ENCODE measurements at regions not wholly inside any gene's neighbourhood (a gene's known extent, or its start where the extent isn't known, plus 50 kb on each side); places are given as distances from the start of the nearest gene placed in this dataset.

DNA sequence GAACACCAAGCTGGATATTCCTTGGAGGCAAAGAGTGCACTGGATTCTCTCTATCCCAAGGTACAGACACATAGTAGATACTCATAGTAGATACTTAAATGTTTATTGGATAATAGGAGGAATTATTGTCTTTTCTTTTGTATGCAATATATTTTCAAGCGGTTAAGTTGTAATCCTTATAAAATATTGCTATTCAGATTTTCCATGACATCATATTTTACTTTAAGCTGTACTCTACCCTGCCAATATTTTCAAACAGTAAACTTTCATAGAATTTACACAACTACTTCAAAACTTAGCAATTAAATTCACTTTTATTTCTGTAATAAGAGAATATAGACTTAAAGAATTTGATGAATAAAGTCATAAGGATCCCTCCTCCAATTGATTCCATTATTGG lies 546.5 kb upstream of the CAMK1G start:
- Histone ChIP-seq H3K36me3 (ENCODE audit: control insufficient read depth in 5 of 5, insufficient read depth in 5 of 5, low read length in 5 of 5) (no peaks in the 10 kb centered on the region), H3K4me1 (ENCODE audit: control insufficient read depth in 5 of 5, insufficient read depth in 5 of 5, low read length in 5 of 5) (peaks cover 0 to 9% (median 3%) of the 10 kb centered on the region in 5 donors), H3K9me3 (ENCODE audit: control insufficient read depth in 5 of 5, low read length in 5 of 5) (no peaks in the 10 kb centered on the region), H3K27me3 (ENCODE audit: control insufficient read depth in 5 of 5, insufficient read depth in 4 of 5, low read length in 5 of 5) (peaks cover 0 to 7% (median 0%) of the 10 kb centered on the region in 5 donors), H3K9ac (ENCODE audit: low read length in 5 of 5) (no peak overlapping the region), H3K27ac (ENCODE audit: low read depth, low read length) (no peak overlapping the region), H3K4me3 (ENCODE audit: low read depth in 1 of 5, low read length in 5 of 5) (no peak overlapping the region)

DNA sequence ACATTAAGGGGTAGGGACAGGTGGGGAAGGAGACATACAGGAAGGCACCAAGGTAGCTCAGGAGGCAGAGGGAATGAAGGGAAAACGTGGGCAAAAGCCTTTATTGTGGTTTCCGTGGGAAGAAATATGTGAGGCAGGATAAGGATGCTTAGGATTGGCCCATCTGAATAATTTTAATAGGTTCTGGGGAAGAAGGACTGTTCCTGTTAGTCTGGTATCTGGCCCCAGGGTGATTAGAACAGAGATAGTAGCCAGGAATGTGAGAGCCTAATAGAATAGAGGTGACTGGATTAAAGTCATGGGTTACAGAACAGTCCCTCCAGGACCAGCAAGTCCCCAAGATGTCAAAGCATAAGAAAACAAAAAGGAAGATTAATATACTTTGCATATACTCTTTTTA lies 545.2 kb upstream of the CAMK1G start:
- no peaks in the 10 kb centered on the region for H3K36me3 ChIP-seq (ENCODE audit: control insufficient read depth in 5 of 5, insufficient read depth in 5 of 5, low read length in 5 of 5)
- no peak overlapping the region for H3K4me3 ChIP-seq (ENCODE audit: low read depth in 1 of 5, low read length in 5 of 5)
- no peak overlapping the region for H3K9ac ChIP-seq (ENCODE audit: low read length in 5 of 5)
- H3K4me1 ChIP-seq (ENCODE audit: control insufficient read depth in 5 of 5, insufficient read depth in 5 of 5, low read length in 5 of 5): peaks cover 0 to 9% (median 3%) of the 10 kb centered on the region in 5 donors
- no peaks in the 10 kb centered on the region for H3K9me3 ChIP-seq (ENCODE audit: control insufficient read depth in 5 of 5, low read length in 5 of 5)
- H3K27me3 ChIP-seq (ENCODE audit: control insufficient read depth in 5 of 5, insufficient read depth in 4 of 5, low read length in 5 of 5): peaks cover 0 to 2% (median 0%) of the 10 kb centered on the region in 5 donors
- H3K27ac ChIP-seq (ENCODE audit: low read depth, low read length): no peak overlapping the region

- H3K4me1 ChIP-seq (ENCODE audit: control insufficient read depth in 5 of 5, insufficient read depth in 5 of 5, low read length in 5 of 5): peaks cover 0 to 9% (median 3%) of the 10 kb centered on the region in 5 donors
- no peak overlapping the region for H3K9ac ChIP-seq (ENCODE audit: low read length in 5 of 5)
- H3K27ac ChIP-seq (ENCODE audit: low read depth, low read length): no peak overlapping the region
- no peak overlapping the region for H3K4me3 ChIP-seq (ENCODE audit: low read depth in 1 of 5, low read length in 5 of 5)
- peaks cover 0 to 2% (median 0%) of the 10 kb centered on the region in 5 donors for H3K27me3 ChIP-seq (ENCODE audit: control insufficient read depth in 5 of 5, insufficient read depth in 4 of 5, low read length in 5 of 5)
- no peaks in the 10 kb centered on the region for H3K9me3 ChIP-seq (ENCODE audit: control insufficient read depth in 5 of 5, low read length in 5 of 5)
- no peaks in the 10 kb centered on the region for H3K36me3 ChIP-seq (ENCODE audit: control insufficient read depth in 5 of 5, insufficient read depth in 5 of 5, low read length in 5 of 5)
Measured at GRCh38 chr1:209038735-209039134, 544.8 kb upstream of the CAMK1G start.

GRCh38 chr1:209040351-209040750 lies 543.2 kb upstream of the CAMK1G start:
- Histone ChIP-seq H3K4me1 (ENCODE audit: control insufficient read depth in 5 of 5, insufficient read depth in 5 of 5, low read length in 5 of 5) (peaks cover 0 to 9% (median 3%) of the 10 kb centered on the region in 5 donors), H3K9me3 (ENCODE audit: control insufficient read depth in 5 of 5, low read length in 5 of 5) (no peaks in the 10 kb centered on the region), H3K36me3 (ENCODE audit: control insufficient read depth in 5 of 5, insufficient read depth in 5 of 5, low read length in 5 of 5) (no peaks in the 10 kb centered on the region), H3K27me3 (ENCODE audit: control insufficient read depth in 5 of 5, insufficient read depth in 4 of 5, low read length in 5 of 5) (peaks cover 0 to 2% (median 0%) of the 10 kb centered on the region in 5 donors), H3K4me3 (ENCODE audit: low read depth in 1 of 5, low read length in 5 of 5) (no peak overlapping the region), H3K9ac (ENCODE audit: low read length in 5 of 5) (no peak overlapping the region), H3K27ac (ENCODE audit: low read depth, low read length) (no peak overlapping the region)

DNA sequence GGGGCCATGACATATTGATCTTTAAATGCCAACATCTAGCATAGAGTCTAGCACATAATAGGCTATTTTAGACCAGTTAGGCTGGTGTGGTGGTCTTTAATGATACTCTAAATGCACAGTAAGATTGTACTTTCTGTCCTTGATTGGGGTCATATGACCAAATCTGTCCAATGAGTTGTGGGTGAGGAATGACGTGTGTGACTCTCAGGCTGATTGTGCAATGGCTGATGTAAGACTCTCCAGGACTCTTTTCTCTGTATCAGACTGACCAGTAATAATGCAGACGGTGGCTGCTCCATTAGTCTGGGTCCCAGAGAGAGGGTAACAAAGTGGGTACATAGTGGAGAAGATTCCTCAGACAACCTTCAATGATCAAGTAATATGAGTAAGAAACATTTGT lies 541.6 kb upstream of the CAMK1G start:
- Histone ChIP-seq H3K36me3 (ENCODE audit: control insufficient read depth in 5 of 5, insufficient read depth in 5 of 5, low read length in 5 of 5) (no peaks in the 10 kb centered on the region), H3K27ac (ENCODE audit: low read depth, low read length) (no peak overlapping the region), H3K27me3 (ENCODE audit: control insufficient read depth in 5 of 5, insufficient read depth in 4 of 5, low read length in 5 of 5) (peaks cover 0 to 2% (median 0%) of the 10 kb centered on the region in 5 donors), H3K4me3 (ENCODE audit: low read depth in 1 of 5, low read length in 5 of 5) (no peak overlapping the region), H3K9ac (ENCODE audit: low read length in 5 of 5) (no peak overlapping the region), H3K9me3 (ENCODE audit: control insufficient read depth in 5 of 5, low read length in 5 of 5) (no peaks in the 10 kb centered on the region), H3K4me1 (ENCODE audit: control insufficient read depth in 5 of 5, insufficient read depth in 5 of 5, low read length in 5 of 5) (peaks cover 0 to 9% (median 3%) of the 10 kb centered on the region in 5 donors)

DNA sequence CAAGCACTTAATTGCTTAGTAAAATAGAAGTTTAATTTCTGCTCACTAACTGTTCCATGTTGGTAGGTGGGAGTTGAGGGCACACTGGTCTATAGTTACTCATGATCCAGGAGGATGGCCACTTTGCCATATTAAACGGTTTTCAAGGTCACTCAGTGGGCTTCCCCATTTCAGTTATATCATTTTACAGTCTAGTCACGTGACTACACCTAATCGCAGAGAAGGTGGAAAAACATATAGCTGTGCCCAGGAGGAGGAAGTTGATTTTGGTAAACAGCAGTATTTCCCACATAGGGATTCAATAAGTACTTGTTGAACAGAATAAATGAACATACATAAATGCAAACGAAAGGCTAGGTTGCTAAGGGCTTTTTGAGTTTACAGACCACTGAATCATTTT lies 541.1 kb upstream of the CAMK1G start:
- Histone ChIP-seq H3K9ac (ENCODE audit: low read length in 5 of 5) (no peak overlapping the region), H3K36me3 (ENCODE audit: control insufficient read depth in 5 of 5, insufficient read depth in 5 of 5, low read length in 5 of 5) (no peaks in the 10 kb centered on the region), H3K4me3 (ENCODE audit: low read depth in 1 of 5, low read length in 5 of 5) (no peak overlapping the region), H3K4me1 (ENCODE audit: control insufficient read depth in 5 of 5, insufficient read depth in 5 of 5, low read length in 5 of 5) (peaks cover 0 to 9% (median 3%) of the 10 kb centered on the region in 5 donors), H3K9me3 (ENCODE audit: control insufficient read depth in 5 of 5, low read length in 5 of 5) (no peaks in the 10 kb centered on the region), H3K27ac (ENCODE audit: low read depth, low read length) (no peak overlapping the region), H3K27me3 (ENCODE audit: control insufficient read depth in 5 of 5, insufficient read depth in 4 of 5, low read length in 5 of 5) (peaks cover 0 to 2% (median 0%) of the 10 kb centered on the region in 5 donors)

DNA sequence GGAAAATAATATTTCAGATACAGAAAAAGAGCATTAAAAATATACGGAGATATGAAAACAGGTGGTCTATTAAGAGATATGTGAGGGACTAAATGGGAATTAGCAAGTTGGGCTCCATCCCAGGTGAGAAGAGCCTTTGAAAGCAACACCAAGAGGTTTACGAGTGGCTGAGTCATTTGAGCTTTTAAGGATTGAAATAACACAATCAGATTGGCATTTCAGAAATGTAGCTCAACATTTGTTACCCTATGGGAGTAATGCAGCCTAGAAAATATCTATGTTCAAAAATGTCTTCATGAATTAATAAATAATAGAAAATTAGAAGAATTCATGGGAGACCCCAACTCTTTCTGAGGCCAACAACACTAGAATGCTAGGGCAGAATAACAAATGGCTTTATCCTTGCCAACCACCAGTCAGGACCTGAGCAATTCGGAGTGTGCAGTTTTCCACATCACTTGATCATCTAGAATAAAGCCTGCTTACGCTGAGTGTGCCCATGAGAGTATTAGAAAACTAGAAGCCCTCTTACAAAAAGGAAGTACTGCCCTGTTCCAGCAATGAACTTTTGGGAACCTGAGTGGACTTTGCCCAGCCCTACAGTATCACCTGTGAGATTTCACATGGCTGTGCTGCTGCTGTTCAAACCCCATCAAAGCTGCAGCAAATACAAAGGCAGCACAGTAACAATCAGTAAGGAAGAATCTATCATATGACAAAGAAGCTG lies 538.0 kb upstream of the CAMK1G start:
- H3K27ac ChIP-seq (ENCODE audit: low read depth, low read length): no peak overlapping the region
- peaks cover 0 to 2% (median 0%) of the 10 kb centered on the region in 5 donors for H3K27me3 ChIP-seq (ENCODE audit: control insufficient read depth in 5 of 5, insufficient read depth in 4 of 5, low read length in 5 of 5)
- peaks cover 0 to 10% (median 0%) of the 10 kb centered on the region in 5 donors for H3K4me1 ChIP-seq (ENCODE audit: control insufficient read depth in 5 of 5, insufficient read depth in 5 of 5, low read length in 5 of 5)
- H3K4me3 ChIP-seq (ENCODE audit: low read depth in 1 of 5, low read length in 5 of 5): no peak overlapping the region
- H3K9ac ChIP-seq (ENCODE audit: low read length in 5 of 5): no peak overlapping the region
- no peaks in the 10 kb centered on the region for H3K36me3 ChIP-seq (ENCODE audit: control insufficient read depth in 5 of 5, insufficient read depth in 5 of 5, low read length in 5 of 5)
- no peaks in the 10 kb centered on the region for H3K9me3 ChIP-seq (ENCODE audit: control insufficient read depth in 5 of 5, low read length in 5 of 5)

DNA sequence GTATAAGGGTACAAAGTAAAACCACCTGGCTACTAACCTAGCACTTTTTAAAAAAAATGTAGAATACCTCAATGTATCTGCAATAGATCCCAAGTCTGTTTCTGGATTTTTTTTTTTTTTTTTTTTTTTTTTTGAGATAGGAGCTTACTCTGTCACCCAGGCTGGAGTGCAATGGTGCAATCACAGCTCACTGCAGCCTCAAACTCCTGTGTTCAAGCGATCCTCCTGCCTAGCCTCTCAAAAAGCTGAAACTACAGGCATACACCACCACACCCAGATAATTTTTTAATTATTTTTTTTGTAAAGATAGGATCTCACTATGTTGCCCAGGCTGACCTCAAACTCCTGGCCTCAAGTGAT lies 537.5 kb upstream of the CAMK1G start:
- H3K27ac ChIP-seq (ENCODE audit: low read depth, low read length): no peak overlapping the region
- no peaks in the 10 kb centered on the region for H3K36me3 ChIP-seq (ENCODE audit: control insufficient read depth in 5 of 5, insufficient read depth in 5 of 5, low read length in 5 of 5)
- no peaks in the 10 kb centered on the region for H3K9me3 ChIP-seq (ENCODE audit: control insufficient read depth in 5 of 5, low read length in 5 of 5)
- H3K4me1 ChIP-seq (ENCODE audit: control insufficient read depth in 5 of 5, insufficient read depth in 5 of 5, low read length in 5 of 5): peaks cover 0 to 10% (median 0%) of the 10 kb centered on the region in 5 donors
- H3K27me3 ChIP-seq (ENCODE audit: control insufficient read depth in 5 of 5, insufficient read depth in 4 of 5, low read length in 5 of 5): peaks cover 0 to 2% (median 0%) of the 10 kb centered on the region in 5 donors
- no peak overlapping the region for H3K9ac ChIP-seq (ENCODE audit: low read length in 5 of 5)
- no peak overlapping the region for H3K4me3 ChIP-seq (ENCODE audit: low read depth in 1 of 5, low read length in 5 of 5)

- Histone ChIP-seq H3K9ac (ENCODE audit: low read length in 5 of 5) (no peak overlapping the region), H3K27me3 (ENCODE audit: control insufficient read depth in 5 of 5, insufficient read depth in 4 of 5, low read length in 5 of 5) (peaks cover 0 to 2% (median 0%) of the 10 kb centered on the region in 5 donors), H3K4me3 (ENCODE audit: low read depth in 1 of 5, low read length in 5 of 5) (no peak overlapping the region), H3K36me3 (ENCODE audit: control insufficient read depth in 5 of 5, insufficient read depth in 5 of 5, low read length in 5 of 5) (no peaks in the 10 kb centered on the region), H3K27ac (ENCODE audit: low read depth, low read length) (no peak overlapping the region), H3K9me3 (ENCODE audit: control insufficient read depth in 5 of 5, low read length in 5 of 5) (peaks cover 0 to 4% (median 0%) of the 10 kb centered on the region in 5 donors), H3K4me1 (ENCODE audit: control insufficient read depth in 5 of 5, insufficient read depth in 5 of 5, low read length in 5 of 5) (peaks cover 0 to 10% (median 0%) of the 10 kb centered on the region in 5 donors)
Measured at GRCh38 chr1:209046935-209047334, 536.6 kb upstream of the CAMK1G start.

DNA sequence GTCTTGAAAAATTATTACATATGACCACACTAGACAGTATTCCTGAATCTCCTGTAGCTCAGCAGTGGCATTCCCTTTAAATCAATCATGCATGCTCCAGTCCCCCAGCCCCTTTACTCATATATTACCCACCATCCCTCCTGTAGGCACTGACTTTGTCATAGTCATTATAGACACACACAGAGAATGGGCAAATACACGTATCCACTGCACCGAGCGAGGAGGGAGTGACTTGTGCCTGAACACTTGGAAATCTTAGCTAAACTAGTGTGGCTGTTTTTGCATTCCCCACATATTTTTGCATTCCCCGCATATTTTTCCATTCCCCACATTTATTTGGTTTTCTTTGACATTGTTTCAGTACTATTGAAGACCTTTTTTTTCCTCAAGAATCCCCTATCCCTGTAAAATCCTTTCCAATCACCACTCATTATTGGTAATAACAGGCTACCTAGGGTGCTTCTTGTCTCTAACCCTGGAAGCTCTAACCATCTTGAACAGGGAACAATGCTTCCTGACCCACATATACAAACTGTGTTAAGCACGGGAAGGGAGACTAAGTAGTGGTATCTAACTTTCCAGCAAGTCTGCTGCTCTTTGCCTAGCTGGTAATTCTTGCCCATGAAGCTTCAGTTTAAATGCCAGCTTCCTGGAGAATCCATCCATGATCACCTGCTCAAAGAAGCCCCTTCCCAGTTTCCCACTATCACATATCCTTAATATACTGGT lies 534.4 kb upstream of the CAMK1G start:
- Histone ChIP-seq H3K27ac (ENCODE audit: low read depth, low read length) (no peak overlapping the region), H3K4me1 (ENCODE audit: control insufficient read depth in 5 of 5, insufficient read depth in 5 of 5, low read length in 5 of 5) (peaks cover 0 to 10% (median 0%) of the 10 kb centered on the region in 5 donors), H3K9ac (ENCODE audit: low read length in 5 of 5) (no peak overlapping the region), H3K27me3 (ENCODE audit: control insufficient read depth in 5 of 5, insufficient read depth in 4 of 5, low read length in 5 of 5) (no peaks in the 10 kb centered on the region), H3K9me3 (ENCODE audit: control insufficient read depth in 5 of 5, low read length in 5 of 5) (peaks cover 0 to 5% (median 0%) of the 10 kb centered on the region in 5 donors), H3K36me3 (ENCODE audit: control insufficient read depth in 5 of 5, insufficient read depth in 5 of 5, low read length in 5 of 5) (no peaks in the 10 kb centered on the region), H3K4me3 (ENCODE audit: low read depth in 1 of 5, low read length in 5 of 5) (no peak overlapping the region)
